ENCODE measurements at regions not wholly inside any gene's neighbourhood (a gene's known extent, or its start where the extent isn't known, plus 50 kb on each side); places are given as distances from the start of the nearest gene placed in this dataset.

DNA sequence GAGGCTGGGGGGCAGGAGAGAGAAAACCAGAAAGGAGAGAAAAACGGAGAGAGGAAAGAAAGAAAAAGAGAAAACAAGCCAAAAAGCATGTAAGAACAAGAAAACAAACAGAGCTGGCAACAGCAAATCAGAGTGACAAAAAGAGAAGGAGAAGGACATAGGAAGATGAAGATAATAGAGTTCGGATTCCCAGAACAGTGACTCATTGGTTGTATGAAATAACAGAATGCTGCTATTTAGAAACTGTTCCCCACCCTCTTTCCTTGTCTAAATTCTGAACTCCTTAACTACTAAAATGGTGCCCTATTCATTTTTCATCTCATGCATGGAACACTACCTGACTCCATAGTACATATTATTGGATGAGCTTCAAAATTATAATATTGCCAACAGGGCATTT lies 317.4 kb downstream of the C11orf87 start (continued):
- TF ChIP-seq IKZF1 (conservative IDR thresholded peaks at IDR 0.05) (no peak), CHD1 (IDR thresholded peaks at IDR 0.05; ENCODE audit: low read depth, low read length) (no peak), FOXK2 (IDR thresholded peaks at IDR 0.05) (no peak), CREM (IDR thresholded peaks at IDR 0.05; ENCODE audit: low read depth) (no peak), BHLHE40 (IDR thresholded peaks at IDR 0.05; ENCODE audit: borderline replicate concordance in 1 of 2, low read depth in 2 of 2, low read length in 1 of 2) (no peak), ZNF274 (IDR thresholded peaks at IDR 0.05; ENCODE audit: insufficient read depth, insufficient read length) (no peak)
- TF ChIP-seq, protein P1, sequence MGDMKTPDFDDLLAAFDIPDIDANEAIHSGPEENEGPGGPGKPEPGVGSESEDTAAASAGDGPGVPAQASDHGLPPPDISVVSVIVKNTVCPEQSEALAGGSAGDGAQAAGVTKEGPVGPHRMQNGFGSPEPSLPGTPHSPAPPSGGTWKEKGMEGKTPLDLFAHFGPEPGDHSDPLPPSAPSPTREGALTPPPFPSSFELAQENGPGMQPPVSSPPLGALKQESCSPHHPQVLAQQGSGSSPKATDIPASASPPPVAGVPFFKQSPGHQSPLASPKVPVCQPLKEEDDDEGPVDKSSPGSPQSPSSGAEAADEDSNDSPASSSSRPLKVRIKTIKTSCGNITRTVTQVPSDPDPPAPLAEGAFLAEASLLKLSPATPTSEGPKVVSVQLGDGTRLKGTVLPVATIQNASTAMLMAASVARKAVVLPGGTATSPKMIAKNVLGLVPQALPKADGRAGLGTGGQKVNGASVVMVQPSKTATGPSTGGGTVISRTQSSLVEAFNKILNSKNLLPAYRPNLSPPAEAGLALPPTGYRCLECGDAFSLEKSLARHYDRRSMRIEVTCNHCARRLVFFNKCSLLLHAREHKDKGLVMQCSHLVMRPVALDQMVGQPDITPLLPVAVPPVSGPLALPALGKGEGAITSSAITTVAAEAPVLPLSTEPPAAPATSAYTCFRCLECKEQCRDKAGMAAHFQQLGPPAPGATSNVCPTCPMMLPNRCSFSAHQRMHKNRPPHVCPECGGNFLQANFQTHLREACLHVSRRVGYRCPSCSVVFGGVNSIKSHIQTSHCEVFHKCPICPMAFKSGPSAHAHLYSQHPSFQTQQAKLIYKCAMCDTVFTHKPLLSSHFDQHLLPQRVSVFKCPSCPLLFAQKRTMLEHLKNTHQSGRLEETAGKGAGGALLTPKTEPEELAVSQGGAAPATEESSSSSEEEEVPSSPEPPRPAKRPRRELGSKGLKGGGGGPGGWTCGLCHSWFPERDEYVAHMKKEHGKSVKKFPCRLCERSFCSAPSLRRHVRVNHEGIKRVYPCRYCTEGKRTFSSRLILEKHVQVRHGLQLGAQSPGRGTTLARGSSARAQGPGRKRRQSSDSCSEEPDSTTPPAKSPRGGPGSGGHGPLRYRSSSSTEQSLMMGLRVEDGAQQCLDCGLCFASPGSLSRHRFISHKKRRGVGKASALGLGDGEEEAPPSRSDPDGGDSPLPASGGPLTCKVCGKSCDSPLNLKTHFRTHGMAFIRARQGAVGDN (IDR thresholded peaks at IDR 0.05): no peak

DNA sequence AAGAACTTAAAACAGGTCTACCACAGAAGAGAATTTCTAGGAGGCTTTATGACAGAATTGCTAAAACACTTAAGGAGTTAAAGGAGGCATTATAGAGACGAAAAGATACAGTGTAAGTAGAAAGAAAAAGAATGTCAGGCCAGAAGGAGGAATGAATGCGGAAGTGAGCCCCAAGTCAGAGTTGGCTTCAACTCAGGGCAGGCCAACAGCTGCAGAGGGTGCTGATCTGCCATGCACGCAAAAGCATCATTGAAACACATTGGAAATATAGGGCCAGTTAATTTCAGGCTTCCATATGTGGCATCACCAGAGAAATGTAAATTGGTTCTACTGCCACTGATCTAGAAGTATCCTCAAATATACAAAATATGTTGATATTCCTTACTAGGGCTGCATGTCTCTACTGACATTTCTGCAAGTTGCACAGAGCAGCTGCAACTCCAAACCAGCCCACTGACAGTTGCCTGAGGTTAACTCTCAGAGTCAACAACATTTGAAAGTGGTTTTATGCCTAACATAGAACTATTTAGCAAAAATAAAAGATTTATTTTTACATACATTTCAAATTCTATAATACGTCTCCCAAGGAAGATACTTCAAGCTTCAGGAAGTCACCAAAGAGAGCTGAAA lies 324.1 kb downstream of the C11orf87 start:
- Histone ChIP-seq H3K9ac (ENCODE audit: control insufficient read depth, insufficient read depth, low read length) (no peak overlapping the region), H4K20me1 (ENCODE audit: control insufficient read depth, insufficient read depth) (no peaks in the 10 kb centered on the region), H3K4me3 (no peak overlapping the region), H3K79me2 (ENCODE audit: control insufficient read depth, insufficient read depth, low read length) (no peaks in the 10 kb centered on the region), H2AFZ (ENCODE audit: control insufficient read depth, low read depth, low read length) (no peak overlapping the region), H3K27me3 (replicated peaks in 1 of 2; ENCODE audit: control insufficient read depth in 2 of 2, insufficient read depth in 2 of 2, low read length in 1 of 2) (peaks cover 0 to 2% of the 10 kb centered on the region in 2 experiments; a peak in 1 of 4 replicates), H3K4me2 (ENCODE audit: control insufficient read depth, insufficient read depth) (no peak overlapping the region), H3K27ac (ENCODE audit: control insufficient read depth, insufficient read depth) (no peak overlapping the region), H3K4me1 (ENCODE audit: control insufficient read depth, insufficient read depth, low read length) (no peaks in the 10 kb centered on the region), H3K9me3 (replicated peaks; ENCODE audit: control insufficient read depth, insufficient read depth, low read length) (no peaks in the 10 kb centered on the region), H3K36me3 (ENCODE audit: control insufficient read depth in 2 of 2, insufficient read depth in 2 of 2, low read length in 1 of 2) (no peaks in the 10 kb centered on the region)
- DNase-seq (ENCODE audit: low read depth, low spot score): no peak
- 48% methylated on average over 4 of the region's 4 CpGs for WGBS (ENCODE audit: insufficient coverage, insufficient replicate concordance, low lambda C conversion rate, missing lambda C conversion rate)
- FAIRE-seq: no peak
- in situ Hi-C loops (cut with MboI) (no loop called here), intact Hi-C loops (cut with micrococcal nuclease; ENCODE audit: unreplicated experiment) (no loop called here)
- SMC1A ChIA-PET (ENCODE audit: uncharacterized antibody, unreplicated experiment): no interaction called here
- ATAC-seq: no peak
- RAD21 ChIA-PET (ENCODE audit: unreplicated experiment): no interaction called here
- no TSS peak for BruUV-seq (replicated peaks)
- CTCF ChIA-PET: no interaction called here
- POLR2A ChIA-PET: no interaction called here
- TF ChIP-seq HDAC2 (IDR thresholded peaks at IDR 0.05) (no peak), JUNB (IDR thresholded peaks at IDR 0.05) (no peak), NR2F1 (conservative IDR thresholded peaks at IDR 0.05) (no peak), MEF2A (IDR thresholded peaks at IDR 0.05; ENCODE audit: insufficient read depth, low read depth, low read length) (no peak), ASH2L (IDR thresholded peaks at IDR 0.05; ENCODE audit: borderline replicate concordance, low read depth) (no peak), NFYA (IDR thresholded peaks at IDR 0.05; ENCODE audit: borderline replicate concordance, low read depth, low read length) (no peak), TCF7 (IDR thresholded peaks at IDR 0.05; ENCODE audit: borderline replicate concordance) (no peak)
- TF ChIP-seq, protein P2, sequence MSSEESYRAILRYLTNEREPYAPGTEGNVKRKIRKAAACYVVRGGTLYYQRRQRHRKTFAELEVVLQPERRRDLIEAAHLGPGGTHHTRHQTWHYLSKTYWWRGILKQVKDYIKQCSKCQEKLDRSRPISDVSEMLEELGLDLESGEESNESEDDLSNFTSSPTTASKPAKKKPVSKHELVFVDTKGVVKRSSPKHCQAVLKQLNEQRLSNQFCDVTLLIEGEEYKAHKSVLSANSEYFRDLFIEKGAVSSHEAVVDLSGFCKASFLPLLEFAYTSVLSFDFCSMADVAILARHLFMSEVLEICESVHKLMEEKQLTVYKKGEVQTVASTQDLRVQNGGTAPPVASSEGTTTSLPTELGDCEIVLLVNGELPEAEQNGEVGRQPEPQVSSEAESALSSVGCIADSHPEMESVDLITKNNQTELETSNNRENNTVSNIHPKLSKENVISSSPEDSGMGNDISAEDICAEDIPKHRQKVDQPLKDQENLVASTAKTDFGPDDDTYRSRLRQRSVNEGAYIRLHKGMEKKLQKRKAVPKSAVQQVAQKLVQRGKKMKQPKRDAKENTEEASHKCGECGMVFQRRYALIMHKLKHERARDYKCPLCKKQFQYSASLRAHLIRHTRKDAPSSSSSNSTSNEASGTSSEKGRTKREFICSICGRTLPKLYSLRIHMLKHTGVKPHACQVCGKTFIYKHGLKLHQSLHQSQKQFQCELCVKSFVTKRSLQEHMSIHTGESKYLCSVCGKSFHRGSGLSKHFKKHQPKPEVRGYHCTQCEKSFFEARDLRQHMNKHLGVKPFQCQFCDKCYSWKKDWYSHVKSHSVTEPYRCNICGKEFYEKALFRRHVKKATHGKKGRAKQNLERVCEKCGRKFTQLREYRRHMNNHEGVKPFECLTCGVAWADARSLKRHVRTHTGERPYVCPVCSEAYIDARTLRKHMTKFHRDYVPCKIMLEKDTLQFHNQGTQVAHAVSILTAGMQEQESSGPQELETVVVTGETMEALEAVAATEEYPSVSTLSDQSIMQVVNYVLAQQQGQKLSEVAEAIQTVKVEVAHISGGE (CRISPR knock-in tag; IDR thresholded peaks at IDR 0.05): no peak
